Sigmoid colon (tissue), 6 donors: ENCODE measurements at regions not wholly inside any gene's neighbourhood (a gene's known extent, or its start where the extent isn't known, plus 50 kb on each side); places are given as distances from the start of the nearest gene placed in this dataset.

Source experiments
- DNase-seq: peaks from one replicate; pipeline ENCODE4 v3.0.0-alpha.2; 2019
- H3K27ac ChIP-seq, 4 donors: fragments of 200-600 bp; sonication (generic); one replicate each; pipeline ENCODE4 v1.5.1; 2016 to 2019; ENCODE audit warnings: mild to moderate bottlenecking in 1 of 4
- H3K27me3 ChIP-seq, 3 donors: fragments of 200-600 bp; sonication (generic); one replicate each; pipeline ENCODE4 v1.5.1; 2019; ENCODE audit warnings: mild to moderate bottlenecking in 1 of 3
- H3K36me3 ChIP-seq, 4 donors: fragments of 200-600 bp; sonication (generic); one replicate each; pipeline ENCODE4 v1.5.1; 2016 to 2019
- H3K4me1 ChIP-seq, 4 donors: fragments of 200-600 bp; sonication (generic); one replicate each; pipeline ENCODE4 v1.5.1; 2017 to 2019
- H3K4me3 ChIP-seq, 4 donors: fragments of 200-600 bp; sonication (generic); one replicate each; pipeline ENCODE4 v1.5.1; 2017 to 2019; ENCODE audit warnings: mild to moderate bottlenecking in 2 of 4, moderate library complexity in 1 of 4
- H3K9me3 ChIP-seq, 4 donors: fragments of 200-600 bp in 3 of 4; sonication (generic) in 3 of 4; one replicate each; pipeline versions ENCODE4 v1.5.1 to v1.6.1; 2013 to 2019
- EP300 ChIP-seq, 4 donors: sonication (generic); formaldehyde crosslinking; IDR thresholded peaks; one replicate each; pipeline ENCODE4 v1.6.1; 2017; ENCODE audit warnings: antibody characterized with exemption in 4 of 4
- POLR2A ChIP-seq, 2 donors: fragments of 450-650 bp; IDR thresholded peaks; one replicate each; pipeline ENCODE4 v1.6.1; 2016; ENCODE audit warnings: antibody characterized with exemption in 2 of 2, mild to moderate bottlenecking in 2 of 2, moderate library complexity in 2 of 2
- POLR2AphosphoS5 ChIP-seq, 4 donors: sonication (generic); formaldehyde crosslinking; IDR thresholded peaks; one replicate each; pipeline ENCODE4 v1.6.1; 2017; ENCODE audit warnings: antibody characterized with exemption in 4 of 4
- WGBS, 2 donors: extraction: QIAGEN DNeasy Blood & Tissue Kit; methylation state at CpG; one replicate each; pipeline ENCODE4 v1.1.7; 2013; 5-methylcytosine and 5-hydroxymethylcytosine counted together
- intact Hi-C: fragments of 100-400 bp; cut with DNase I; formaldehyde crosslinking; loops from one replicate; pipeline ENCODE4 v1.15.1; 2023
- TF ChIP-seq, protein P1 (sequence below), 4 experiments: fragments of 450-650 bp in 3 of 4; fragments of 200-600 bp in 1 of 4; IDR thresholded peaks; one replicate each; pipeline ENCODE4 v1.5.1; 2016 to 2019; ENCODE audit warnings: antibody characterized with exemption in 4 of 4, mild to moderate bottlenecking in 3 of 4, moderate library complexity in 2 of 4
- donor health status: healthy with polysubstance abuse.
- donor health status: healthy.

GRCh38 chr4:45576275-45576674, 547.6 kb downstream of the GABRG1 start:
- H3K4me1 ChIP-seq: peaks cover 0 to 5% (median 0%) of the 10 kb centered on the region in 4 donors
- no peak overlapping the region for H3K4me3 ChIP-seq
- 75 to 83% methylated on average over 2 of the region's 2 CpGs for WGBS, 2 donors
- H3K9me3 ChIP-seq: no peaks in the 10 kb centered on the region
- intact Hi-C loops: no loop called here
- no peaks in the 10 kb centered on the region for H3K27me3 ChIP-seq
- TF ChIP-seq, protein P1, sequence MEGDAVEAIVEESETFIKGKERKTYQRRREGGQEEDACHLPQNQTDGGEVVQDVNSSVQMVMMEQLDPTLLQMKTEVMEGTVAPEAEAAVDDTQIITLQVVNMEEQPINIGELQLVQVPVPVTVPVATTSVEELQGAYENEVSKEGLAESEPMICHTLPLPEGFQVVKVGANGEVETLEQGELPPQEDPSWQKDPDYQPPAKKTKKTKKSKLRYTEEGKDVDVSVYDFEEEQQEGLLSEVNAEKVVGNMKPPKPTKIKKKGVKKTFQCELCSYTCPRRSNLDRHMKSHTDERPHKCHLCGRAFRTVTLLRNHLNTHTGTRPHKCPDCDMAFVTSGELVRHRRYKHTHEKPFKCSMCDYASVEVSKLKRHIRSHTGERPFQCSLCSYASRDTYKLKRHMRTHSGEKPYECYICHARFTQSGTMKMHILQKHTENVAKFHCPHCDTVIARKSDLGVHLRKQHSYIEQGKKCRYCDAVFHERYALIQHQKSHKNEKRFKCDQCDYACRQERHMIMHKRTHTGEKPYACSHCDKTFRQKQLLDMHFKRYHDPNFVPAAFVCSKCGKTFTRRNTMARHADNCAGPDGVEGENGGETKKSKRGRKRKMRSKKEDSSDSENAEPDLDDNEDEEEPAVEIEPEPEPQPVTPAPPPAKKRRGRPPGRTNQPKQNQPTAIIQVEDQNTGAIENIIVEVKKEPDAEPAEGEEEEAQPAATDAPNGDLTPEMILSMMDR (IDR thresholded peaks at IDR 0.05): no peak
- no peak for TF ChIP-seq EP300 (IDR thresholded peaks at IDR 0.05)
- TF ChIP-seq POLR2A (IDR thresholded peaks at IDR 0.05): no peak
- TF ChIP-seq POLR2AphosphoS5 (IDR thresholded peaks at IDR 0.05): no peak
- H3K36me3 ChIP-seq: no peaks in the 10 kb centered on the region
- H3K27ac ChIP-seq: no peak overlapping the region
- DNase-seq: no peak

DNA sequence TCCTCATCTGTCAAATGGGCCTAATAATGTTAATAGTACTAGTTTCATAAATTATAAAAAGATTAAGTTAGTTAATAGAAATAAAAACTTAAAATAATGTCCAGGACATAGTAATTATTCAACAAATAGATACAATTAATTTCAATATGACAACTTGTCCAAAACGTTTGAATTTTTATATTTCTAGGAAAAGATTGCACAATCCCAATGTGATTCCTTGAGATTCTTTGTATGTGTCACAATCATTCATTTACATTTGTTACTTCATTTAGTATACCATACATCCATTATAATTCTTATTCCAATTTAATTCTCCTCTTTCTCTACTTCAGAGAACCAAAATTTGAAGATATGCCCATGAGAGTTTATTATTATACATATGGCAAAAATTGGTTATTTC, 554.2 kb downstream of the GABRG1 start:
- Histone ChIP-seq H3K4me1 (no peaks in the 10 kb centered on the region), H3K27ac (no peak overlapping the region), H3K36me3 (no peaks in the 10 kb centered on the region), H3K27me3 (no peaks in the 10 kb centered on the region), H3K9me3 (no peaks in the 10 kb centered on the region), H3K4me3 (no peak overlapping the region)
- WGBS, 2 donors: 67 to 73% methylated on average over 1 of the region's 1 CpG
- no peak for DNase-seq
- intact Hi-C loops: no loop called here
- TF ChIP-seq POLR2A (IDR thresholded peaks at IDR 0.05) (no peak), POLR2AphosphoS5 (IDR thresholded peaks at IDR 0.05) (no peak), EP300 (IDR thresholded peaks at IDR 0.05) (no peak)
- TF ChIP-seq, protein P1 (IDR thresholded peaks at IDR 0.05): no peak

DNA sequence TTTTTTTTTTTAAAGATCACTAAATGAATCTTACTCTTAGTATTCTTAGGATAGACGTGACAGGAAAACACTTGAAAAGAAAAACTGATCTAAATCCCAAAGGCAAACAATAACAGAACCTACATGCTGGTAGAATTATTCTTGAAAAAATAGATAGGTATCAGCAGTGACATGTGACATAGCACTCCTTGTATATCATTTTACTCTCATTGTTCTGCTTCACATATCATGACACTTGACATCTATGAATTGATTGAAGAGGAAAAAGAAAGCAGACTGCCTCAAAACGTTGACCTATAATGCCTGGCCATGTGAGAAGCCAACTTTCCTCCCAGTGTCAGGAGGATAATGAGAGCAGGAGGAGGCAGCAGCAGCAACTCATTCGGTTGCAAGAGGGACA, 555.2 kb downstream of the GABRG1 start:
- Histone ChIP-seq H3K27ac (no peak overlapping the region), H3K9me3 (no peaks in the 10 kb centered on the region), H3K4me3 (no peak overlapping the region), H3K36me3 (no peaks in the 10 kb centered on the region), H3K27me3 (no peaks in the 10 kb centered on the region), H3K4me1 (no peaks in the 10 kb centered on the region)
- DNase-seq: no peak
- TF ChIP-seq, protein P1 (IDR thresholded peaks at IDR 0.05): no peak
- TF ChIP-seq POLR2A (IDR thresholded peaks at IDR 0.05) (no peak), POLR2AphosphoS5 (IDR thresholded peaks at IDR 0.05) (no peak), EP300 (IDR thresholded peaks at IDR 0.05) (no peak)
- intact Hi-C loops: no loop called here
- 58 to 63% methylated on average over 3 of the region's 3 CpGs for WGBS, 2 donors

GRCh38 chr4:45566896-45567603, 556.8 kb downstream of the GABRG1 start:
- Histone ChIP-seq H3K4me3 (no peak overlapping the region), H3K36me3 (no peaks in the 10 kb centered on the region), H3K4me1 (no peaks in the 10 kb centered on the region), H3K27ac (no peak overlapping the region), H3K9me3 (no peaks in the 10 kb centered on the region), H3K27me3 (no peaks in the 10 kb centered on the region)
- TF ChIP-seq EP300 (IDR thresholded peaks at IDR 0.05): no peak
- no peak for TF ChIP-seq POLR2AphosphoS5 (IDR thresholded peaks at IDR 0.05)
- no peak for TF ChIP-seq POLR2A (IDR thresholded peaks at IDR 0.05)
- TF ChIP-seq, protein P1 (IDR thresholded peaks at IDR 0.05): no peak
- 88% methylated on average over 19 of the region's 19 CpGs for WGBS, 2 donors
- intact Hi-C loops: no loop called here
- DNase-seq: no peak

DNA sequence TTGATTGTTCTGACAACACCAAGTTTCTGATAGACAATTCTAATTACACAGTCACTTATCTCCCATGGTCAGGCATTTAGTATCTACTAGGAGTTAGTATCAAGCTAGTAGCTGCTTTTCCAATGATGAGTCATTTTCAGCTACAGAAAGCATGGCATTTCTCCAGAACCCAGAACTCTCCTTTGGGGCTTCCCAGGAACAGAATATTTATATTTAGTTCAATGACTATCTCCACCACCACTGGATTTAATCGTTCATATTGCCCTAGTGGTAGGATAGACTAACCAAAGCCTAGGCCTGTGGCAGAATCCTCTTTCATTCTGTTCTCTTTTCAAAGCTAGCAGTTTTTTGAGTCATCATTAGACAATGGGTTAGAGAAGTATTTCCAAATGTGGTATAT, 569.4 kb downstream of the GABRG1 start:
- Histone ChIP-seq H3K36me3 (no peaks in the 10 kb centered on the region), H3K9me3 (no peaks in the 10 kb centered on the region), H3K4me3 (no peak overlapping the region), H3K27me3 (no peaks in the 10 kb centered on the region), H3K27ac (no peak overlapping the region), H3K4me1 (peaks cover 0 to 17% (median 4%) of the 10 kb centered on the region in 4 donors)
- no peak for TF ChIP-seq EP300 (IDR thresholded peaks at IDR 0.05)
- TF ChIP-seq, protein P1 (IDR thresholded peaks at IDR 0.05): no peak
- no peak for TF ChIP-seq POLR2A (IDR thresholded peaks at IDR 0.05)
- intact Hi-C loops: no loop called here
- DNase-seq: no peak
- WGBS, 2 donors: 60 to 73% methylated on average over 1 of the region's 1 CpG
